Gastrocnemius medialis (tissue), 4 donors: ENCODE measurements at regions not wholly inside any gene's neighbourhood (a gene's known extent, or its start where the extent isn't known, plus 50 kb on each side); places are given as distances from the start of the nearest gene placed in this dataset.

Source experiments
- POLR2A ChIP-seq, 2 donors: fragments of 450-650 bp; IDR thresholded peaks; one replicate each; pipeline ENCODE4 v1.6.1; 2017; ENCODE audit warnings: antibody characterized with exemption in 2 of 2, mild to moderate bottlenecking in 2 of 2, moderate library complexity in 2 of 2
- TF ChIP-seq, protein P1 (sequence below), 5 experiments: fragments of 450-650 bp in 3 of 5; fragments of 200-600 bp in 2 of 5; sonication (generic) in 2 of 5; IDR thresholded peaks in 4 of 5; conservative IDR thresholded peaks in 1 of 5; 1 replicate in 4 of 5; 2 replicates in 1 of 5; pipeline ENCODE4 v1.5.1; 2016 to 2019; ENCODE audit warnings: antibody characterized with exemption in 5 of 5, mild to moderate bottlenecking in 3 of 5, moderate library complexity in 3 of 5

DNA sequence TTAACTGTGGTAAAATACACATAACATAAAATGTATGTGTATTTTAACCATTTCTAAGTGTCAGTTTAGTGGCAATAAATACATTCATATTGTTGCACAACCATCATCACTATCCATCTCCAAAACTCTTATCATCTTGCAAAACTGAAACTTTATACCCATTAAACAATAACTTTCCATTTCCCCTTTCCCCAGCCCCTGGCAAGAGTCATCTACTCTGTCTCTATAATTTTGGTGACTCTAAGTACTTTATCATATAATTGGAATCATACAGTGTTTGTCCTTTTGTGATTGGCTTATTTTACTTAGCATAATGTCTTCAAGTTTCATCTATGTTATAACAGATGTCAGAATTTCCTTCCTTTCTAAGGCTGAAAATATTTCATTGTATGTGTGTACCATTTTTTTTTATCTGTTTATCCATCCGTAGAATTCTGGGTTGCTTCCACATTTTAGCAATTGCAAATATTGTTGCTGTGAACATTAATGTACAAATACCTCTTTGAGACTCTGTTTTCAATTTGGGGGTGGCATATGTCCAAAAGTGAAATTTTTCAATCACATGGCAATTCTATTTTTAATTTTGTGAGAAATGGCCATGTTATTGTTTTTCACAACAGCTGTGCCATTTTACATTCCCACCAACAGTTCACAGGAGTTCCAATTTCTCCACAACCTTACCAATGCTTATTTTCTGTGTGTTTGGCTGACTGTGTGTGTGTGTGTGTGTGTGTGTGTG, 153.9 kb upstream of the GORAB start:
- TF ChIP-seq, protein P1, sequence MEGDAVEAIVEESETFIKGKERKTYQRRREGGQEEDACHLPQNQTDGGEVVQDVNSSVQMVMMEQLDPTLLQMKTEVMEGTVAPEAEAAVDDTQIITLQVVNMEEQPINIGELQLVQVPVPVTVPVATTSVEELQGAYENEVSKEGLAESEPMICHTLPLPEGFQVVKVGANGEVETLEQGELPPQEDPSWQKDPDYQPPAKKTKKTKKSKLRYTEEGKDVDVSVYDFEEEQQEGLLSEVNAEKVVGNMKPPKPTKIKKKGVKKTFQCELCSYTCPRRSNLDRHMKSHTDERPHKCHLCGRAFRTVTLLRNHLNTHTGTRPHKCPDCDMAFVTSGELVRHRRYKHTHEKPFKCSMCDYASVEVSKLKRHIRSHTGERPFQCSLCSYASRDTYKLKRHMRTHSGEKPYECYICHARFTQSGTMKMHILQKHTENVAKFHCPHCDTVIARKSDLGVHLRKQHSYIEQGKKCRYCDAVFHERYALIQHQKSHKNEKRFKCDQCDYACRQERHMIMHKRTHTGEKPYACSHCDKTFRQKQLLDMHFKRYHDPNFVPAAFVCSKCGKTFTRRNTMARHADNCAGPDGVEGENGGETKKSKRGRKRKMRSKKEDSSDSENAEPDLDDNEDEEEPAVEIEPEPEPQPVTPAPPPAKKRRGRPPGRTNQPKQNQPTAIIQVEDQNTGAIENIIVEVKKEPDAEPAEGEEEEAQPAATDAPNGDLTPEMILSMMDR (IDR thresholded peaks at IDR 0.05 in 4 of 5, conservative IDR thresholded peaks at IDR 0.05 in 1 of 5) = no peak
- TF ChIP-seq POLR2A (IDR thresholded peaks at IDR 0.05) = no peak
